Kidney epithelial cell (primary cell): ENCODE measurements at regions not wholly inside any gene's neighbourhood (a gene's known extent, or its start where the extent isn't known, plus 50 kb on each side); places are given as distances from the start of the nearest gene placed in this dataset.

Experiments
- DNase-seq: peaks from one replicate; pipeline ENCODE4 v3.0.0-alpha.2; 2010; ENCODE audit warnings: low read depth
- H3K27me3 ChIP-seq: 2 replicates; pipeline ENCODE4 v1.6.0; 2011; ENCODE audit warnings: low read length; ENCODE audit not compliant: control insufficient read depth, insufficient read depth
- H3K36me3 ChIP-seq: 2 replicates; pipeline ENCODE4 v1.5.1; 2011; ENCODE audit warnings: low read length; ENCODE audit not compliant: control insufficient read depth, insufficient read depth
- H3K4me3 ChIP-seq: 2 replicates; pipeline ENCODE4 v1.5.1; 2011; ENCODE audit warnings: low read depth, mild to moderate bottlenecking, control low read depth, low read length
- CTCF ChIP-seq: IDR thresholded peaks from 2 replicates; pipeline ENCODE4 v1.5.1; 2011; ENCODE audit warnings: mild to moderate bottlenecking, moderate library complexity, low read length, control low read depth, inconsistent platforms; ENCODE audit not compliant: insufficient read depth, poor library complexity, severe bottlenecking

GRCh38 chr5:145130996-145131395 is 704.1 kb downstream of the PRELID2 start:
- H3K27me3 ChIP-seq, result no peaks in the 10 kb centered on the region
- H3K4me3 ChIP-seq, result no peak overlapping the region
- no peaks in the 10 kb centered on the region for H3K36me3 ChIP-seq
- no peak for TF ChIP-seq CTCF
- DNase-seq, result no peak

- Histone ChIP-seq H3K36me3 (no peaks in the 10 kb centered on the region), H3K4me3 (no peak overlapping the region), H3K27me3 (no peaks in the 10 kb centered on the region)
- no peak for TF ChIP-seq CTCF
- DNase-seq, result no peak
Observed at GRCh38 chr5:145129797-145130196, 705.3 kb downstream of the PRELID2 start.

GRCh38 chr5:145124806-145125205 is 710.3 kb downstream of the PRELID2 start:
- H3K27me3 ChIP-seq, result no peaks in the 10 kb centered on the region
- H3K36me3 ChIP-seq, result no peaks in the 10 kb centered on the region
- no peak overlapping the region for H3K4me3 ChIP-seq
- no peak for TF ChIP-seq CTCF
- DNase-seq, result no peak

- no peak for DNase-seq
- no peak for TF ChIP-seq CTCF
- H3K4me3 ChIP-seq, result no peak overlapping the region
- H3K27me3 ChIP-seq, result no peaks in the 10 kb centered on the region
- no peaks in the 10 kb centered on the region for H3K36me3 ChIP-seq
Observed at GRCh38 chr5:145118611-145119010, 716.5 kb downstream of the PRELID2 start.

GRCh38 chr5:145118127-145118526 is 717.0 kb downstream of the PRELID2 start:
- no peak for DNase-seq
- Histone ChIP-seq H3K27me3 (no peaks in the 10 kb centered on the region), H3K4me3 (no peak overlapping the region), H3K36me3 (no peaks in the 10 kb centered on the region)
- TF ChIP-seq CTCF, result no peak

GRCh38 chr5:145117285-145117684 is 717.9 kb downstream of the PRELID2 start:
- no peaks in the 10 kb centered on the region for H3K36me3 ChIP-seq
- no peak overlapping the region for H3K4me3 ChIP-seq
- no peaks in the 10 kb centered on the region for H3K27me3 ChIP-seq
- DNase-seq, result no peak
- TF ChIP-seq CTCF, result no peak
